ENCODE measurements at regions not wholly inside any gene's neighbourhood (a gene's known extent, or its start where the extent isn't known, plus 50 kb on each side); places are given as distances from the start of the nearest gene placed in this dataset.

- Histone ChIP-seq H3K4me3 (no peak overlapping the region), H3K9me3 (no peaks in the 10 kb centered on the region), H3K27me3 (no peaks in the 10 kb centered on the region), H3K27ac (no peak overlapping the region), H3K4me1 (no peaks in the 10 kb centered on the region), H3K36me3 (no peaks in the 10 kb centered on the region)
- ATAC-seq = no peak
- WGBS, 2 donors (ENCODE audit: low coverage in 1 of 2) = 40 to 56% methylated on average over 4 of the region's 4 CpGs
- TF ChIP-seq EP300 (IDR thresholded peaks at IDR 0.05) = no peak
- no peak for TF ChIP-seq POLR2AphosphoS5 (IDR thresholded peaks at IDR 0.05)
- TF ChIP-seq, protein P1, sequence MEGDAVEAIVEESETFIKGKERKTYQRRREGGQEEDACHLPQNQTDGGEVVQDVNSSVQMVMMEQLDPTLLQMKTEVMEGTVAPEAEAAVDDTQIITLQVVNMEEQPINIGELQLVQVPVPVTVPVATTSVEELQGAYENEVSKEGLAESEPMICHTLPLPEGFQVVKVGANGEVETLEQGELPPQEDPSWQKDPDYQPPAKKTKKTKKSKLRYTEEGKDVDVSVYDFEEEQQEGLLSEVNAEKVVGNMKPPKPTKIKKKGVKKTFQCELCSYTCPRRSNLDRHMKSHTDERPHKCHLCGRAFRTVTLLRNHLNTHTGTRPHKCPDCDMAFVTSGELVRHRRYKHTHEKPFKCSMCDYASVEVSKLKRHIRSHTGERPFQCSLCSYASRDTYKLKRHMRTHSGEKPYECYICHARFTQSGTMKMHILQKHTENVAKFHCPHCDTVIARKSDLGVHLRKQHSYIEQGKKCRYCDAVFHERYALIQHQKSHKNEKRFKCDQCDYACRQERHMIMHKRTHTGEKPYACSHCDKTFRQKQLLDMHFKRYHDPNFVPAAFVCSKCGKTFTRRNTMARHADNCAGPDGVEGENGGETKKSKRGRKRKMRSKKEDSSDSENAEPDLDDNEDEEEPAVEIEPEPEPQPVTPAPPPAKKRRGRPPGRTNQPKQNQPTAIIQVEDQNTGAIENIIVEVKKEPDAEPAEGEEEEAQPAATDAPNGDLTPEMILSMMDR (IDR thresholded peaks at IDR 0.05) = no peak
- no peak for TF ChIP-seq POLR2A (IDR thresholded peaks at IDR 0.05)
Measured at GRCh38 chr3:162073422-162073975, 576.9 kb downstream of the OTOL1 start.

- no peaks in the 10 kb centered on the region for H3K9me3 ChIP-seq
- ATAC-seq = no peak
- 65 to 78% methylated on average over 2 to 3 of the region's 3 CpGs for WGBS, 2 donors (ENCODE audit: low coverage in 1 of 2)
- H3K36me3 ChIP-seq = no peaks in the 10 kb centered on the region
- H3K27me3 ChIP-seq = no peaks in the 10 kb centered on the region
- H3K4me3 ChIP-seq = no peak overlapping the region
- TF ChIP-seq POLR2A (IDR thresholded peaks at IDR 0.05) (no peak), POLR2AphosphoS5 (IDR thresholded peaks at IDR 0.05) (no peak), EP300 (IDR thresholded peaks at IDR 0.05) (no peak)
- TF ChIP-seq, protein P1 (IDR thresholded peaks at IDR 0.05) = no peak
- no peaks in the 10 kb centered on the region for H3K4me1 ChIP-seq
- no peak overlapping the region for H3K27ac ChIP-seq
Measured at GRCh38 chr3:162077108-162077507, 580.5 kb downstream of the OTOL1 start.

GRCh38 chr3:162082516-162082915, 585.9 kb downstream of the OTOL1 start:
- Histone ChIP-seq H3K27me3 (no peaks in the 10 kb centered on the region), H3K9me3 (no peaks in the 10 kb centered on the region), H3K4me1 (no peaks in the 10 kb centered on the region), H3K4me3 (no peak overlapping the region), H3K36me3 (no peaks in the 10 kb centered on the region), H3K27ac (no peak overlapping the region)
- WGBS, 2 donors (ENCODE audit: low coverage in 1 of 2) = 76 to 88% methylated on average over 3 to 5 of the region's 5 CpGs
- ATAC-seq = no peak
- no peak for TF ChIP-seq POLR2A (IDR thresholded peaks at IDR 0.05)
- no peak for TF ChIP-seq EP300 (IDR thresholded peaks at IDR 0.05)
- TF ChIP-seq POLR2AphosphoS5 (IDR thresholded peaks at IDR 0.05) = no peak
- TF ChIP-seq, protein P1 (IDR thresholded peaks at IDR 0.05) = no peak

DNA sequence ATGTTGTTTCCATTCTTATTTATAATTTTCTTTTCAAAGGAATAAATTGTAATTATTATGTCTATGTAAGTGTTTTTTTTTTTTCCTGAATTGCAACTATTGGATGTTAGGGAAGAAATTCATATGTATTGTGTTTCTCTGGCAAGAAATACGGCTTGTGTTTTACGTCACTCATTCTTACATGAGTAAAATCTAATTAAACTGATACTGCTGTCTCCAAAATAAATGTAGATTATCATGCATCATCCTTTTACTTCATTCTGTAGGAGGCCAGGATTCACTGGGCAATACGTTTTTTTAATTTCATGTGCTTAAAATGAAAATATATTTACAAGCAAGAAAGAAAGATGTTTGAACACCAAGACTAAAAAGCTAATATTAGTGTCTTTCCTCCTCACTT, 590.8 kb downstream of the OTOL1 start:
- Histone ChIP-seq H3K27me3 (no peaks in the 10 kb centered on the region), H3K27ac (no peak overlapping the region), H3K36me3 (no peaks in the 10 kb centered on the region), H3K4me3 (no peak overlapping the region), H3K9me3 (no peaks in the 10 kb centered on the region), H3K4me1 (no peaks in the 10 kb centered on the region)
- TF ChIP-seq, protein P1 (IDR thresholded peaks at IDR 0.05) = no peak
- TF ChIP-seq POLR2A (IDR thresholded peaks at IDR 0.05) (no peak), POLR2AphosphoS5 (IDR thresholded peaks at IDR 0.05) (no peak), EP300 (IDR thresholded peaks at IDR 0.05) (no peak)
- 50 to 88% methylated on average over 3 of the region's 3 CpGs for WGBS, 2 donors (ENCODE audit: low coverage in 1 of 2)
- no peak for ATAC-seq

- Histone ChIP-seq H3K4me3 (no peak overlapping the region), H3K27ac (no peak overlapping the region), H3K27me3 (no peaks in the 10 kb centered on the region), H3K4me1 (no peaks in the 10 kb centered on the region), H3K9me3 (no peaks in the 10 kb centered on the region), H3K36me3 (no peaks in the 10 kb centered on the region)
- WGBS, 2 donors (ENCODE audit: low coverage in 1 of 2) = 25 to 54% methylated on average over 2 to 3 of the region's 3 CpGs
- TF ChIP-seq POLR2A (IDR thresholded peaks at IDR 0.05) (no peak), EP300 (IDR thresholded peaks at IDR 0.05) (no peak), POLR2AphosphoS5 (IDR thresholded peaks at IDR 0.05) (no peak)
- TF ChIP-seq, protein P1 (IDR thresholded peaks at IDR 0.05) = no peak
- ATAC-seq = no peak
Measured at GRCh38 chr3:162092751-162093150, 596.1 kb downstream of the OTOL1 start.

Measured in gastroesophageal sphincter (tissue), 4 donors.